ENCODE measurements at regions not wholly inside any gene's neighbourhood (a gene's known extent, or its start where the extent isn't known, plus 50 kb on each side); places are given as distances from the start of the nearest gene placed in this dataset.

GRCh38 chr2:3986063-3986462 lies 282.7 kb downstream of the DCDC2C start:
- no peaks in the 10 kb centered on the region for H4K20me1 ChIP-seq (ENCODE audit: low read depth)
- H3K9me3 Mint-ChIP-seq: peaks cover 18% of the 10 kb centered on the region
- H3K9ac ChIP-seq: no peak overlapping the region
- no peak overlapping the region for H3K4me3 Mint-ChIP-seq
- H3K4me3 ChIP-seq: no peak overlapping the region
- H3K4me1 Mint-ChIP-seq: no peaks in the 10 kb centered on the region
- DNase-seq (ENCODE audit: low spot score): no peak
- H3K27ac ChIP-seq: no peak overlapping the region
- peaks cover 3% of the 10 kb centered on the region for H3K36me3 Mint-ChIP-seq
- H3F3A ChIP-seq (ENCODE audit: low read depth): no peaks in the 10 kb centered on the region
- H2AFZ ChIP-seq (replicated peaks): no peak overlapping the region
- peaks cover 5% of the 10 kb centered on the region for H3K9me3 ChIP-seq (ENCODE audit: low read depth)
- H3K27me3 ChIP-seq: no peaks in the 10 kb centered on the region
- TF ChIP-seq EZH2phosphoT487 (IDR thresholded peaks at IDR 0.05): no peak
- TF ChIP-seq EZH2 (IDR thresholded peaks at IDR 0.05): no peak
- no peak for TF ChIP-seq CTCF (IDR thresholded peaks at IDR 0.05)
- H3K27ac Mint-ChIP-seq: no peak overlapping the region
- no peak overlapping the region for H3K4me2 ChIP-seq
- H3K36me3 ChIP-seq: no peaks in the 10 kb centered on the region
- no peaks in the 10 kb centered on the region for H3K27me3 Mint-ChIP-seq (ENCODE audit: insufficient read depth, low read depth)
- no peaks in the 10 kb centered on the region for H3K79me2 ChIP-seq (ENCODE audit: low read depth)
- H3K4me1 ChIP-seq: no peaks in the 10 kb centered on the region

GRCh38 chr2:3986530-3987258 lies 283.3 kb downstream of the DCDC2C start:
- DNase-seq (ENCODE audit: low spot score): no peak
- Mint-ChIP-seq H3K9me3 (peaks cover 24% of the 10 kb centered on the region), H3K4me3 (no peak overlapping the region), H3K4me1 (no peaks in the 10 kb centered on the region), H3K27me3 (ENCODE audit: insufficient read depth, low read depth) (no peaks in the 10 kb centered on the region), H3K27ac (no peak overlapping the region), H3K36me3 (peaks cover 3% of the 10 kb centered on the region)
- H3K36me3 ChIP-seq: no peaks in the 10 kb centered on the region
- no peaks in the 10 kb centered on the region for H3K4me1 ChIP-seq
- peaks cover 5% of the 10 kb centered on the region for H3K9me3 ChIP-seq (ENCODE audit: low read depth)
- TF ChIP-seq CTCF (IDR thresholded peaks at IDR 0.05) (no peak), EZH2phosphoT487 (IDR thresholded peaks at IDR 0.05) (no peak), EZH2 (IDR thresholded peaks at IDR 0.05) (no peak)
- no peaks in the 10 kb centered on the region for H3K27me3 ChIP-seq
- H2AFZ ChIP-seq (replicated peaks): peak overlapping the region; percentile 17
- no peak overlapping the region for H3K27ac ChIP-seq
- no peaks in the 10 kb centered on the region for H4K20me1 ChIP-seq (ENCODE audit: low read depth)
- H3K79me2 ChIP-seq (ENCODE audit: low read depth): no peaks in the 10 kb centered on the region
- no peak overlapping the region for H3K4me2 ChIP-seq
- H3K4me3 ChIP-seq: no peak overlapping the region
- no peak overlapping the region for H3K9ac ChIP-seq
- no peaks in the 10 kb centered on the region for H3F3A ChIP-seq (ENCODE audit: low read depth)

GRCh38 chr2:4002841-4003403 lies 299.5 kb downstream of the DCDC2C start:
- Mint-ChIP-seq H3K27me3 (ENCODE audit: insufficient read depth, low read depth) (no peaks in the 10 kb centered on the region), H3K4me3 (no peak overlapping the region), H3K36me3 (no peaks in the 10 kb centered on the region), H3K27ac (no peak overlapping the region), H3K4me1 (no peaks in the 10 kb centered on the region), H3K9me3 (peaks cover 6% of the 10 kb centered on the region)
- Histone ChIP-seq H3K9me3 (ENCODE audit: low read depth) (no peaks in the 10 kb centered on the region), H3K27me3 (no peaks in the 10 kb centered on the region), H2AFZ (replicated peaks) (no peak overlapping the region), H3K4me2 (no peak overlapping the region), H3K36me3 (no peaks in the 10 kb centered on the region), H3F3A (ENCODE audit: low read depth) (no peaks in the 10 kb centered on the region), H3K79me2 (ENCODE audit: low read depth) (no peaks in the 10 kb centered on the region), H4K20me1 (ENCODE audit: low read depth) (no peaks in the 10 kb centered on the region), H3K4me1 (no peaks in the 10 kb centered on the region), H3K27ac (no peak overlapping the region), H3K9ac (no peak overlapping the region), H3K4me3 (no peak overlapping the region)
- no peak for DNase-seq (ENCODE audit: low spot score)
- TF ChIP-seq CTCF (IDR thresholded peaks at IDR 0.05) (no peak), EZH2phosphoT487 (IDR thresholded peaks at IDR 0.05) (no peak), EZH2 (IDR thresholded peaks at IDR 0.05) (no peak)

All from neural progenitor cell (in vitro differentiated cells).